H9 (cell line): ENCODE measurements at regions not wholly inside any gene's neighbourhood (a gene's known extent, or its start where the extent isn't known, plus 50 kb on each side); places are given as distances from the start of the nearest gene placed in this dataset.

Experiments used
- DNase-seq: peaks from one replicate; pipeline ENCODE4 v3.0.0-alpha.2; 2017
- H2AFZ ChIP-seq: one replicate; pipeline ENCODE4 v1.6.1; 2013; ENCODE audit warnings: mild to moderate bottlenecking, low read length, control low read depth, moderate library complexity
- H2AK5ac ChIP-seq: 2 replicates; pipeline ENCODE4 v1.6.1; 2013; ENCODE audit warnings: low read length, control low read depth, mixed read lengths; ENCODE audit not compliant: insufficient read length
- H2BK120ac ChIP-seq: one replicate; pipeline ENCODE4 v1.6.1; 2013; ENCODE audit warnings: low read depth, mild to moderate bottlenecking, low read length, control low read depth, inconsistent platforms; ENCODE audit not compliant: poor library complexity, severe bottlenecking
- H2BK12ac ChIP-seq: 2 replicates; pipeline ENCODE4 v1.6.1; 2013; ENCODE audit warnings: low read length, control low read depth, mixed read lengths, low read depth; ENCODE audit not compliant: insufficient read length
- H2BK15ac ChIP-seq: 2 replicates; pipeline ENCODE4 v1.6.1; 2013; ENCODE audit warnings: low read depth, low read length, control low read depth
- H2BK20ac ChIP-seq: one replicate; pipeline ENCODE4 v1.6.1; 2013; ENCODE audit warnings: low read depth, mild to moderate bottlenecking, low read length, control low read depth, inconsistent platforms; ENCODE audit not compliant: poor library complexity, severe bottlenecking
- H2BK5ac ChIP-seq: 2 replicates; pipeline ENCODE4 v1.6.1; 2013; ENCODE audit warnings: low read length, control low read depth, mixed read lengths; ENCODE audit not compliant: insufficient read length
- H3K14ac ChIP-seq: 2 replicates; pipeline ENCODE4 v1.6.1; 2013; ENCODE audit warnings: low read length, control low read depth; ENCODE audit not compliant: insufficient read depth
- H3K18ac ChIP-seq: 2 replicates; pipeline ENCODE4 v1.6.1; 2013; ENCODE audit warnings: low read depth, mild to moderate bottlenecking, mixed read lengths, low read length, control low read depth; ENCODE audit not compliant: insufficient read length
- H3K23ac ChIP-seq: 2 replicates; pipeline ENCODE4 v1.6.1; 2013; ENCODE audit warnings: low read length, control low read depth, mixed read lengths, low read depth; ENCODE audit not compliant: insufficient read length
- H3K23me2 ChIP-seq: 2 replicates; pipeline ENCODE4 v1.6.1; 2013; ENCODE audit warnings: low read depth, mild to moderate bottlenecking, mixed read lengths, low read length, control low read depth; ENCODE audit not compliant: insufficient read length, poor library complexity, severe bottlenecking
- H3K27ac ChIP-seq: 2 replicates; pipeline ENCODE4 v1.5.1; 2013; ENCODE audit warnings: low read length, control low read depth, mixed read lengths, low read depth; ENCODE audit not compliant: insufficient read length
- H3K27me3 ChIP-seq: 2 replicates; pipeline ENCODE4 v1.6.1; 2013; ENCODE audit warnings: low read length, control low read depth, inconsistent platforms; ENCODE audit not compliant: insufficient read depth
- H3K4ac ChIP-seq: 2 replicates; pipeline ENCODE4 v1.6.1; 2013; ENCODE audit warnings: low read depth, mild to moderate bottlenecking, control low read depth, inconsistent platforms, low read length, moderate library complexity
- H3K4me1 ChIP-seq: 2 replicates; pipeline ENCODE4 v1.6.1; 2013; ENCODE audit warnings: low read length, control low read depth, inconsistent platforms; ENCODE audit not compliant: insufficient read depth
- H3K4me2 ChIP-seq: 2 replicates; pipeline ENCODE4 v1.6.1; 2013; ENCODE audit warnings: low read length, control low read depth, mixed read lengths; ENCODE audit not compliant: insufficient read length, insufficient read depth
- H3K56ac ChIP-seq: 2 replicates; pipeline ENCODE4 v1.6.1; 2013; ENCODE audit warnings: low read depth, mild to moderate bottlenecking, mixed read lengths, low read length, control low read depth; ENCODE audit not compliant: insufficient read length
- H3K79me1 ChIP-seq: 2 replicates; pipeline ENCODE4 v1.6.1; 2013; ENCODE audit warnings: low read depth, mild to moderate bottlenecking, moderate library complexity, low read length, control low read depth, inconsistent platforms; ENCODE audit not compliant: insufficient read depth, poor library complexity, severe bottlenecking
- H3K79me2 ChIP-seq: 2 replicates; pipeline ENCODE4 v1.6.1; 2013; ENCODE audit warnings: low read length, control low read depth, inconsistent platforms; ENCODE audit not compliant: insufficient read depth
- H3K9ac ChIP-seq: 2 replicates; pipeline ENCODE4 v1.6.1; 2013; ENCODE audit warnings: low read length, control low read depth, mixed read lengths; ENCODE audit not compliant: insufficient read length; ENCODE audit errors: extremely low read depth
- H3K9me3 ChIP-seq: one replicate; pipeline ENCODE4 v1.6.1; 2013; ENCODE audit warnings: low read depth, low read length, inconsistent platforms; ENCODE audit not compliant: control insufficient read depth
- H3T11ph ChIP-seq: one replicate; pipeline ENCODE4 v1.6.1; 2013; ENCODE audit warnings: mild to moderate bottlenecking, low read length, control low read depth, inconsistent platforms
- H4K20me1 ChIP-seq: one replicate; pipeline ENCODE4 v1.6.1; 2013; ENCODE audit not compliant: control insufficient read depth, insufficient read length, insufficient read depth
- H4K5ac ChIP-seq: 2 replicates; pipeline ENCODE4 v1.6.1; 2013; ENCODE audit warnings: low read depth, mild to moderate bottlenecking, mixed read lengths, low read length, control low read depth; ENCODE audit not compliant: insufficient read length
- H4K8ac ChIP-seq: replicated peaks from 2 replicates; pipeline ENCODE4 v1.6.1; 2013; ENCODE audit warnings: low read length, control low read depth, mixed read lengths, low read depth; ENCODE audit not compliant: insufficient read length
- H4K91ac ChIP-seq: 2 replicates; pipeline ENCODE4 v1.6.1; 2013; ENCODE audit warnings: low read depth, mild to moderate bottlenecking, moderate library complexity, mixed read lengths, low read length, control low read depth; ENCODE audit not compliant: insufficient read length
- H3K27ac Mint-ChIP-seq, 3 experiments: 2 replicates in 2 of 3; 3 replicates in 1 of 3; pipeline ENCODE4 v1.8.0; 2020 to 2021; ENCODE audit warnings: mixed read lengths in 3 of 3, mild to moderate bottlenecking in 1 of 3, moderate library complexity in 1 of 3
- H3K27me3 Mint-ChIP-seq: 2 replicates; pipeline ENCODE4 v1.8.0; 2021; ENCODE audit warnings: low read depth, mild to moderate bottlenecking, moderate library complexity, mixed read lengths
- H3K36me3 Mint-ChIP-seq, 3 experiments: 2 replicates in 2 of 3; 3 replicates in 1 of 3; pipeline ENCODE4 v1.8.0; 2020 to 2021; ENCODE audit warnings: low read depth in 3 of 3, mixed read lengths in 3 of 3; ENCODE audit not compliant: insufficient read depth in 1 of 3
- H3K4me1 Mint-ChIP-seq, 2 experiments: 2 replicates each; pipeline ENCODE4 v1.8.0; 2020; ENCODE audit warnings: mixed read lengths in 2 of 2
- H3K4me3 Mint-ChIP-seq, 2 experiments: 2 replicates in 1 of 2; 3 replicates in 1 of 2; pipeline ENCODE4 v1.8.0; 2020 to 2021; ENCODE audit warnings: mild to moderate bottlenecking in 2 of 2, mixed read lengths in 2 of 2, moderate library complexity in 1 of 2
- H3K9me3 Mint-ChIP-seq, 2 experiments: 2 replicates in 1 of 2; 3 replicates in 1 of 2; pipeline ENCODE4 v1.8.0; 2020; ENCODE audit warnings: mild to moderate bottlenecking in 2 of 2, mixed read lengths in 2 of 2, moderate library complexity in 1 of 2
- WGBS: extraction: QIAGEN DNeasy Blood & Tissue Kit; methylation state at CpG from one replicate; pipeline ENCODE4 v1.1.7; 2013; ENCODE audit warnings: missing lambda C conversion rate, low lambda C conversion rate, mixed read lengths; ENCODE audit not compliant: insufficient read length; ENCODE audit errors: extremely low coverage; 5-methylcytosine and 5-hydroxymethylcytosine counted together
- TF ChIP-seq, protein P1 (sequence below): fragments of 200-600 bp; sonication (generic); conservative IDR thresholded peaks from 3 replicates; pipeline ENCODE4 v1.8.0; 2021; ENCODE audit warnings: antibody characterized with exemption, mild to moderate bottlenecking

GRCh38 chr16:6207580-6207979, 1110.0 kb upstream of the EEF2KMT start:
- Histone ChIP-seq H2BK120ac (no peak overlapping the region), H3K79me1 (no peaks in the 10 kb centered on the region), H3K4ac (no peak overlapping the region), H3K27me3 (no peaks in the 10 kb centered on the region), H3K23ac (no peak overlapping the region), H2AK5ac (no peak overlapping the region), H2BK5ac (no peak overlapping the region), H2BK15ac (no peak overlapping the region), H3K79me2 (no peaks in the 10 kb centered on the region), H3K9me3 (no peaks in the 10 kb centered on the region), H2BK20ac (no peak overlapping the region), H3K4me2 (no peak overlapping the region), H4K20me1 (no peaks in the 10 kb centered on the region), H4K91ac (no peak overlapping the region), H3K4me1 (peaks cover 2% of the 10 kb centered on the region; the same call in 1 of the 2 replicates), H3K9ac (no peak overlapping the region), H3K23me2 (no peaks in the 10 kb centered on the region), H3K56ac (no peak overlapping the region), H2AFZ (no peak overlapping the region), H2BK12ac (no peak overlapping the region), H4K5ac (no peak overlapping the region), H4K8ac (no peak overlapping the region), H3K14ac (no peak overlapping the region), H3K18ac (no peak overlapping the region), H3T11ph (no peak overlapping the region), H3K27ac (no peak overlapping the region)
- peaks cover 5 to 11% (median 6%) of the 10 kb centered on the region in 3 experiments; a peak in 5 of 7 replicates for H3K36me3 Mint-ChIP-seq
- H3K4me1 Mint-ChIP-seq: peaks cover 28 to 30% of the 10 kb centered on the region in 2 experiments
- H3K9me3 Mint-ChIP-seq: peaks cover 0 to 6% of the 10 kb centered on the region in 2 experiments; a peak in 1 of 5 replicates
- H3K27ac Mint-ChIP-seq: no peak overlapping the region
- no CpG with 5 or more reads among the region's 3 CpGs for WGBS
- no peak overlapping the region for H3K4me3 Mint-ChIP-seq
- TF ChIP-seq, protein P1, sequence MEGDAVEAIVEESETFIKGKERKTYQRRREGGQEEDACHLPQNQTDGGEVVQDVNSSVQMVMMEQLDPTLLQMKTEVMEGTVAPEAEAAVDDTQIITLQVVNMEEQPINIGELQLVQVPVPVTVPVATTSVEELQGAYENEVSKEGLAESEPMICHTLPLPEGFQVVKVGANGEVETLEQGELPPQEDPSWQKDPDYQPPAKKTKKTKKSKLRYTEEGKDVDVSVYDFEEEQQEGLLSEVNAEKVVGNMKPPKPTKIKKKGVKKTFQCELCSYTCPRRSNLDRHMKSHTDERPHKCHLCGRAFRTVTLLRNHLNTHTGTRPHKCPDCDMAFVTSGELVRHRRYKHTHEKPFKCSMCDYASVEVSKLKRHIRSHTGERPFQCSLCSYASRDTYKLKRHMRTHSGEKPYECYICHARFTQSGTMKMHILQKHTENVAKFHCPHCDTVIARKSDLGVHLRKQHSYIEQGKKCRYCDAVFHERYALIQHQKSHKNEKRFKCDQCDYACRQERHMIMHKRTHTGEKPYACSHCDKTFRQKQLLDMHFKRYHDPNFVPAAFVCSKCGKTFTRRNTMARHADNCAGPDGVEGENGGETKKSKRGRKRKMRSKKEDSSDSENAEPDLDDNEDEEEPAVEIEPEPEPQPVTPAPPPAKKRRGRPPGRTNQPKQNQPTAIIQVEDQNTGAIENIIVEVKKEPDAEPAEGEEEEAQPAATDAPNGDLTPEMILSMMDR: no peak
- DNase-seq: no peak
- H3K27me3 Mint-ChIP-seq: no peaks in the 10 kb centered on the region; the same call in 1 of the 2 replicates
